PC-3 (cell line): ENCODE measurements at regions not wholly inside any gene's neighbourhood (a gene's known extent, or its start where the extent isn't known, plus 50 kb on each side); places are given as distances from the start of the nearest gene placed in this dataset.

Source experiments
- ATAC-seq: fragments of 200-7000 bp; cut with Tn5 transposase; 2 replicates; pipeline ENCODE4 v1.9.1; 2020; ENCODE audit warnings: mild to moderate bottlenecking, moderate library complexity
- BruUV-seq: library from RNA; stranded (reverse); fragments of 400-500 nt; replicated peaks from 2 replicates; lab custom pipeline; 2021; lab: Mats Ljungman, UMichigan
- CTCF ChIA-PET: fragments of 300-600 bp; sonication (Branson Sonifier 250); formaldehyde crosslinking; loops from one replicate; lab custom pipeline; 2022; ENCODE audit warnings: antibody characterized with exemption; lab: Charles Lee
- POLR2A ChIA-PET: fragments of 300-600 bp; sonication (Branson Sonifier 250); formaldehyde crosslinking; loops from one replicate; lab custom pipeline; 2022; ENCODE audit warnings: antibody characterized with exemption; ENCODE audit not compliant: unreplicated experiment; lab: Charles Lee
- DNase-seq: peaks from one replicate; pipeline ENCODE4 v3.0.0-alpha.2; 2015
- H2AFZ ChIP-seq: fragments of 300-600 bp; sonication (generic); 2 replicates; pipeline ENCODE4 v1.6.0; 2016; ENCODE audit warnings: antibody characterized with exemption, low read length
- H3F3A ChIP-seq: fragments of 300-600 bp; sonication (generic); one replicate; pipeline ENCODE4 v1.6.0; 2017; ENCODE audit warnings: antibody characterized with exemption, low read length, control low read depth, mild to moderate bottlenecking; ENCODE audit not compliant: unreplicated experiment
- H3K27ac ChIP-seq: fragments of 300-600 bp; sonication (generic); 2 replicates; pipeline ENCODE4 v1.5.1; 2016; ENCODE audit warnings: mild to moderate bottlenecking, low read length
- H3K27me3 ChIP-seq: fragments of 300-600 bp; sonication (generic); 2 replicates; pipeline ENCODE4 v1.6.1; 2016; ENCODE audit warnings: low read length, mixed read lengths
- H3K36me3 ChIP-seq: fragments of 300-600 bp; sonication (generic); 2 replicates; pipeline ENCODE4 v1.6.1; 2016; ENCODE audit warnings: low read depth, mixed run types, low read length, mixed read lengths
- H3K4me1 ChIP-seq: fragments of 300-600 bp; sonication (generic); 2 replicates; pipeline ENCODE4 v1.5.1; 2016; ENCODE audit warnings: low read length; ENCODE audit not compliant: insufficient read depth
- H3K4me2 ChIP-seq: fragments of 300-600 bp; sonication (generic); 2 replicates; pipeline ENCODE4 v1.6.0; 2016; ENCODE audit warnings: low read length
- H3K4me3 ChIP-seq: fragments of 300-600 bp; sonication (generic); 2 replicates; pipeline ENCODE4 v1.5.1; 2016; ENCODE audit warnings: mild to moderate bottlenecking, low read length, mixed read lengths
- H3K79me2 ChIP-seq: fragments of 300-600 bp; sonication (generic); 2 replicates; pipeline ENCODE4 v1.6.1; 2017; ENCODE audit warnings: low read length, mixed read lengths
- H3K9ac ChIP-seq: fragments of 300-600 bp; sonication (generic); 2 replicates; pipeline ENCODE4 v1.6.0; 2016; ENCODE audit warnings: mild to moderate bottlenecking, low read length
- H3K9me2 ChIP-seq: fragments of 300-600 bp; sonication (generic); replicated peaks from 2 replicates; pipeline ENCODE4 v1.6.1; 2016; ENCODE audit warnings: mixed run types, low read length, mixed read lengths
- H3K9me3 ChIP-seq: fragments of 300-600 bp; sonication (generic); 2 replicates; pipeline ENCODE4 v1.6.1; 2016; ENCODE audit warnings: low read length, mixed read lengths
- H4K20me1 ChIP-seq: fragments of 300-600 bp; sonication (generic); 2 replicates; pipeline ENCODE4 v1.6.1; 2016; ENCODE audit warnings: low read length, mixed read lengths
- CTCF ChIP-seq: fragments of 300-600 bp; sonication (generic); conservative IDR thresholded peaks from 2 replicates; pipeline ENCODE4 v1.5.1; 2017; ENCODE audit warnings: antibody characterized with exemption, low read depth, mild to moderate bottlenecking, low read length
- EZH2 ChIP-seq: fragments of 300-600 bp; sonication (generic); IDR thresholded peaks from one replicate; pipeline ENCODE4 v1.6.1; 2017; ENCODE audit warnings: antibody characterized with exemption, mild to moderate bottlenecking, low read length; ENCODE audit not compliant: unreplicated experiment
- EZH2phosphoT487 ChIP-seq: fragments of 300-600 bp; sonication (generic); IDR thresholded peaks from 2 replicates; pipeline ENCODE4 v1.6.1; 2018; ENCODE audit warnings: mild to moderate bottlenecking, antibody characterized with exemption, low read length, borderline replicate concordance
- intact Hi-C: fragments of 100-400 bp; cut with micrococcal nuclease; formaldehyde crosslinking; loops from 2 replicates; pipeline ENCODE4 v1.9.0; 2023

- Histone ChIP-seq H2AFZ (no peak overlapping the region), H3K4me2 (no peak overlapping the region), H3K27me3 (no peaks in the 10 kb centered on the region), H3K9ac (no peak overlapping the region), H3K4me3 (no peak overlapping the region), H4K20me1 (no peaks in the 10 kb centered on the region), H3K36me3 (no peaks in the 10 kb centered on the region), H3F3A (no peaks in the 10 kb centered on the region), H3K9me3 (no peaks in the 10 kb centered on the region), H3K79me2 (no peaks in the 10 kb centered on the region), H3K4me1 (no peaks in the 10 kb centered on the region), H3K9me2 (no peaks in the 10 kb centered on the region), H3K27ac (no peak overlapping the region)
- no peak for DNase-seq
- intact Hi-C loops = no loop called here
- no peak for ATAC-seq
- CTCF ChIA-PET = interaction anchor here (0.7 kb wide), 1 partner anchor 9 kb away, joined by 3 read pairs; no protein-coding TSS in a partner anchor
- POLR2A ChIA-PET = no interaction called here
- TF ChIP-seq EZH2phosphoT487 (no peak), EZH2 (no peak), CTCF (no peak)
- BruUV-seq = no TSS peak
Measured at GRCh38 chr21:27831816-27832569, 865.1 kb upstream of the ADAMTS5 start.

GRCh38 chr21:27831177-27831576, 864.3 kb upstream of the ADAMTS5 start:
- H3K36me3 ChIP-seq = no peaks in the 10 kb centered on the region
- H3K9me2 ChIP-seq = no peaks in the 10 kb centered on the region
- no TSS peak for BruUV-seq
- H3K27me3 ChIP-seq = no peaks in the 10 kb centered on the region
- H3K79me2 ChIP-seq = no peaks in the 10 kb centered on the region
- no peak for TF ChIP-seq EZH2
- DNase-seq (no peak), ATAC-seq (no peak)
- ChIA-PET POLR2A (no interaction called here), CTCF (no interaction called here)
- H2AFZ ChIP-seq = no peak overlapping the region
- H3F3A ChIP-seq = no peaks in the 10 kb centered on the region
- intact Hi-C loops = no loop called here
- H3K9me3 ChIP-seq = no peaks in the 10 kb centered on the region
- no peaks in the 10 kb centered on the region for H3K4me1 ChIP-seq
- no peak overlapping the region for H3K4me2 ChIP-seq
- H3K27ac ChIP-seq = no peak overlapping the region
- H4K20me1 ChIP-seq = no peaks in the 10 kb centered on the region
- H3K9ac ChIP-seq = no peak overlapping the region
- H3K4me3 ChIP-seq = no peak overlapping the region

GRCh38 chr21:27827972-27828371, 861.1 kb upstream of the ADAMTS5 start:
- Histone ChIP-seq H3K36me3 (no peaks in the 10 kb centered on the region), H3K9me3 (no peaks in the 10 kb centered on the region), H3K4me2 (no peak overlapping the region), H3K79me2 (no peaks in the 10 kb centered on the region), H3K27ac (no peak overlapping the region), H3K9me2 (no peaks in the 10 kb centered on the region), H3K27me3 (no peaks in the 10 kb centered on the region), H3K4me1 (no peaks in the 10 kb centered on the region), H2AFZ (no peak overlapping the region), H4K20me1 (no peaks in the 10 kb centered on the region), H3F3A (no peaks in the 10 kb centered on the region), H3K4me3 (no peak overlapping the region), H3K9ac (no peak overlapping the region)
- TF ChIP-seq EZH2 (no peak), EZH2phosphoT487 (no peak)
- intact Hi-C loops = no loop called here
- ChIA-PET POLR2A (no interaction called here), CTCF (no interaction called here)
- no TSS peak for BruUV-seq
- ATAC-seq (no peak), DNase-seq (peak; percentile 43)
